ENCODE measurements at regions not wholly inside any gene's neighbourhood (a gene's known extent, or its start where the extent isn't known, plus 50 kb on each side); places are given as distances from the start of the nearest gene placed in this dataset.

DNA sequence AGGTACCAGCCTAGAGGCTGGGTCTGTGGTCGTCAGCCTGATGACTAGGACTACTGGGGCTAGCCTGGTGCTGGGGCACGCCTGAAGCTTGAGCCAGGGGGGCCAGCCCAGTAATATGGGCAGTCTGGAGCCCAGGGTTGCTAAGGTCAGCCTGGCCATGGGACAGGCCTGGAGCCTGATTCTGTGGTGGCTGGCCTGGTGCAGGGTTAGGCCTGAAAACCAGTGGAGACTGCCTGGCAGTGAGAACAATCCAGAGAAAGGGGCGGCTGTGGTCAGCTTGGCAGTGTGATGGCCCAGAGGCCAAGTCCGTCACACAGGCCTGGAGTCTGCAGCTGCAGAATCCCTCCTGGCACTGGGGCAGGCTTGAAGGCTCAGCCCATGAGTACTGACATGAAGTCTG lies 445.8 kb downstream of the SATB2 start:
- POLR2A ChIA-PET: no interaction called here
- DNase-seq (ENCODE audit: extremely low spot score): no peak
- CTCF ChIA-PET: no interaction called here
- TF ChIP-seq, protein P1, sequence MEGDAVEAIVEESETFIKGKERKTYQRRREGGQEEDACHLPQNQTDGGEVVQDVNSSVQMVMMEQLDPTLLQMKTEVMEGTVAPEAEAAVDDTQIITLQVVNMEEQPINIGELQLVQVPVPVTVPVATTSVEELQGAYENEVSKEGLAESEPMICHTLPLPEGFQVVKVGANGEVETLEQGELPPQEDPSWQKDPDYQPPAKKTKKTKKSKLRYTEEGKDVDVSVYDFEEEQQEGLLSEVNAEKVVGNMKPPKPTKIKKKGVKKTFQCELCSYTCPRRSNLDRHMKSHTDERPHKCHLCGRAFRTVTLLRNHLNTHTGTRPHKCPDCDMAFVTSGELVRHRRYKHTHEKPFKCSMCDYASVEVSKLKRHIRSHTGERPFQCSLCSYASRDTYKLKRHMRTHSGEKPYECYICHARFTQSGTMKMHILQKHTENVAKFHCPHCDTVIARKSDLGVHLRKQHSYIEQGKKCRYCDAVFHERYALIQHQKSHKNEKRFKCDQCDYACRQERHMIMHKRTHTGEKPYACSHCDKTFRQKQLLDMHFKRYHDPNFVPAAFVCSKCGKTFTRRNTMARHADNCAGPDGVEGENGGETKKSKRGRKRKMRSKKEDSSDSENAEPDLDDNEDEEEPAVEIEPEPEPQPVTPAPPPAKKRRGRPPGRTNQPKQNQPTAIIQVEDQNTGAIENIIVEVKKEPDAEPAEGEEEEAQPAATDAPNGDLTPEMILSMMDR (IDR thresholded peaks at IDR 0.05; ENCODE audit: control extremely low read depth, extremely low read depth, low read depth, missing control alignments): no peak

DNA sequence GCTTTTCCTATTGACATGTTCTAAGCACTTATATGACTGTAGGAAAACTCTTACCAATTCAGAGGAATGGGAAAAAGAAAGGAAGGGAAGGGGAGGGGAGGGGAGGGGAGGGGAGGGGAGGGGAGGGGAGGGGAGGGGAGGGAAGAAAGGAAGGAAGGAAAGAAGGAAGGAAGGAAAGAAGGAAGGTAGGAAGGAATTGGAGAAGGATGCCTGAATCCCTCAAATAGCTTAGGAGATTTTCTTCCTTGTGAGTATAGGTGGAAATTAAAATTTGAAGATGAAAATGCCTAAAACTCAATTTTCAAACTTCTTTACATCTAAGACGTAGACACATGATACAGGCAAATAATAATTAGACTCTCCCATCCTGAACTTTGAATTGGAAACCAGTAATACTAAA lies 463.1 kb downstream of the SATB2 start:
- ChIA-PET POLR2A (no interaction called here), CTCF (no interaction called here)
- DNase-seq (ENCODE audit: extremely low spot score): no peak
- TF ChIP-seq, protein P1 (IDR thresholded peaks at IDR 0.05; ENCODE audit: control extremely low read depth, extremely low read depth, low read depth, missing control alignments): no peak

DNA sequence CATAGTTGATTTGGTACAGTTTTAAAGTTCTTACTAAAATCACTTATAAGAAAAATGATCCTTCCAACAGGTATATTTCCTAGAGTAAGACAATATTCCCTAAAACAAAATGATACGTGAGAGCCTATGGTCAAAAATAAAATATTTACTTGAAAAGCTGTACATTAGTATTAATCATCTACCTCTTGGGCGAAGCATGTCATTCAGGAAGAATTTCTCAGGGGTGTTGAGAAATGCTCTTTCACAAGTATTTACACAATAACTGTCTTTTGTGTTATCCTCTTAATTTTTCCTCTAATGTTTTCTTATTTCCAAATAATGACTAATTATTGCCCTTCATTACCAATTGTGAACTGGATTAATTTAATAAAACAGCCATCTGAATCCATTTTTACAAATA lies 466.3 kb downstream of the SATB2 start:
- ChIA-PET CTCF (no interaction called here), POLR2A (no interaction called here)
- no peak for DNase-seq (ENCODE audit: extremely low spot score)
- TF ChIP-seq, protein P1 (IDR thresholded peaks at IDR 0.05; ENCODE audit: control extremely low read depth, extremely low read depth, low read depth, missing control alignments): no peak

DNA sequence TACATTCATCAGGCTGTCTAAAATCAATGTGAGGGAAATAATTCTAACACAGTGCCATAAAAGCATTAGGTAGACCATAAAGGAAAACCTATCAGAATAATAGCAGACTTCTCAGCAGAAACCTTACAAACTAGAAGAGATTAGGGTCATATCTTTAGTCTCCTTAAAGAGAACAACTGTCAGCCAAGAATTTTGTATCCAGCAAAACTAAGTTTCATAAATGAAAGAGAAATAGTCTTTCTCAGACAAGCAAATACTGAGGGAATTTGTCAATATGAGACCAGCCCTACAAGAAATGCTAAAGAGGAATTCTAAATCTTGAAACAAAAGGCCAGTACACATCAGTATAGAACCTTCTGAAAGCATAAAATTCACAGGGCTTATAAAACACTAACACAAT lies 482.0 kb downstream of the SATB2 start:
- no peak for DNase-seq (ENCODE audit: extremely low spot score)
- TF ChIP-seq, protein P1 (IDR thresholded peaks at IDR 0.05; ENCODE audit: control extremely low read depth, extremely low read depth, low read depth, missing control alignments): no peak
- CTCF ChIA-PET: no interaction called here
- POLR2A ChIA-PET: no interaction called here

DNA sequence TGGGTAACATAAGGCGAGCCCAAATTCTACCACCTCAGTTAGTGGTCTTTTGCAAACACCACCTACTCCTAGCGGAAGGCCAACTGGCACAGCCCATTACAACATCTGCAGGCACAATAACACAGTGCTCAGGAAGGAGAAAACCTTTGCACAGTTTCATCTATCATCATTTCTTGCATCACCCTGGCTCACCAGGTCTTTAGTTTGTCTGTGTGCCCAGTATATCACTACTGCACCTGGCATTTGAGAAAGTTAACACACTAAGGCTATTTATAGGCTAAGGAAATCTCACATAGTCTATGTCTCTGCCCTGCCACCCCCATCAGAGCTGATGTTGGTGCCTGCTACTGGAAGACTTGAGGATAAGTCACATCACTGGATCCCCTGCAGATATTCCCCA lies 484.0 kb downstream of the SATB2 start:
- no peak for DNase-seq (ENCODE audit: extremely low spot score)
- CTCF ChIA-PET: interaction anchor here (1.3 kb wide), 1 partner anchor 13 kb away, joined by 3 read pairs; no protein-coding TSS in a partner anchor

DNA sequence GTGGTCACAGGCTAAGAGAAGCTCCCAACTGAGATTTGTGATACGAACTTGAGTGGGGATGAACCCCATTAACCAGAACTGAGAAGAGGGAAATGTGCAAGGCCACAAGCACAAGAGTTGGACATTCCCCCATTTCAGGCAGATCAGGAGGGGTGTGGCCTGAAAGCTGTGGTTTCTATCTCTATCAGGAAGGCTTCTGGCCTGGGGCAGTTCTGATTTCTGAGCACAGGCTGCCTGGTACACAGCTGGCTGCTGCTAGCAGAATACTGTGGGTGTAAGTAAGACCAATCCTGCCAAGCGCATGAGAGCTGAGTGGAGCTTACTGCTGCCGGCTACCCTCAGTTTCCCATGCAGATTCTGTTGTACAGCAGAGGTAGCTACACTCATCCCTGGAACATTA lies 484.6 kb downstream of the SATB2 start:
- ChIA-PET POLR2A (no interaction called here), CTCF (interaction anchor here (0.6 to 1.3 kb wide), 3 partner anchors 11 to 30 kb away, joined by 3 read pairs; no protein-coding TSS in a partner anchor)
- no peak for DNase-seq (ENCODE audit: extremely low spot score)
- TF ChIP-seq, protein P1 (IDR thresholded peaks at IDR 0.05; ENCODE audit: control extremely low read depth, extremely low read depth, low read depth, missing control alignments): no peak

More for the DNA sequence above, 484.0 kb downstream of the SATB2 start:
- TF ChIP-seq, protein P1 (IDR thresholded peaks at IDR 0.05; ENCODE audit: control extremely low read depth, extremely low read depth, low read depth, missing control alignments): no peak
- POLR2A ChIA-PET: interaction anchor here (0.6 kb wide), 1 partner anchor 970 kb away, joined by 3 read pairs; no protein-coding TSS in a partner anchor

DNA sequence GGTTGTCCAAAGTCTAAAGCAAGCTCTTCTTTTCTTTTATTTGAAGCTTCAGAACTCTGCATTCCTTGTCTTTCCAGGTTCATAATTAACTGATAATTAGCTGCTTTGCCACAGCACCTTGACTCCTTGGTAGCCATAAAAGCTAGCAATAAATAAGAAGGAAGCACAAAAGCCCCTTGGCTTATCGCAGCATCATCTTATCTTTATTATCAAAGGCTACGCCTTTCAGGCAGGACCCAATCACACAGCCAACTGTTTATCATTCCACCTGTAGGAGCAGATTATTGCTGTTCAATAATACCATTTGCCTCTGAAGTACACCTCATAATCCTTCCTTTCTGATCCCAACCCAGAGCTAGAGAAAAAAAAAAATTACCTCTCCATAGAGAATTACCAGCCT lies 489.2 kb downstream of the SATB2 start:
- POLR2A ChIA-PET: no interaction called here
- TF ChIP-seq, protein P1 (IDR thresholded peaks at IDR 0.05; ENCODE audit: control extremely low read depth, extremely low read depth, low read depth, missing control alignments): no peak
- CTCF ChIA-PET: no interaction called here
- DNase-seq (ENCODE audit: extremely low spot score): no peak

All from GM10248 (cell line).